SK-N-SH (cell line): ENCODE measurements at regions not wholly inside any gene's neighbourhood (a gene's known extent, or its start where the extent isn't known, plus 50 kb on each side); places are given as distances from the start of the nearest gene placed in this dataset.

Source experiments
- CTCF ChIA-PET: fragments of 300-600, 350-600 bp; formaldehyde crosslinking; extraction: SDS; loops from one replicate; lab custom pipeline; 2021; lab: Yijun Ruan, JAX
- POLR2A ChIA-PET: fragments of 350-600 bp; sonication (Branson Sonifier 250); formaldehyde crosslinking; extraction: SDS; loops from one replicate; lab custom pipeline; 2020; ENCODE audit warnings: antibody characterized with exemption, inconsistent platforms; lab: Yijun Ruan, JAX
- DNase-seq: peaks from one replicate; pipeline ENCODE4 v3.0.0; 2012
- H2AFZ ChIP-seq: fragments of 200-600 bp; sonication (generic); 2 replicates; pipeline ENCODE4 v1.8.1; 2016; ENCODE audit warnings: antibody characterized with exemption, mild to moderate bottlenecking, low read depth
- H3F3A ChIP-seq: fragments of 200-600 bp; sonication (generic); replicated peaks from 2 replicates; pipeline ENCODE3; 2016; ENCODE audit warnings: antibody characterized with exemption, mild to moderate bottlenecking; ENCODE audit not compliant: insufficient read depth
- H3K27ac ChIP-seq, 2 experiments: fragments of 200-500 bp in 1 of 2; fragments of 200-600 bp in 1 of 2; sonication (Bioruptor generic) in 1 of 2; sonication (generic), shearing (Covaris generic) in 1 of 2; 2 replicates each; pipeline versions ENCODE4 v1.5.1 to v1.6.1; 2014 to 2016; ENCODE audit warnings: low read depth in 2 of 2, inconsistent platforms in 1 of 2, low read length in 1 of 2, mild to moderate bottlenecking in 1 of 2, mixed read lengths in 1 of 2
- H3K27me3 ChIP-seq: fragments of 200-600 bp; sonication (generic), shearing (Covaris generic); 2 replicates; pipeline ENCODE4 v1.6.1; 2016; ENCODE audit warnings: mixed run types; ENCODE audit not compliant: insufficient read depth
- H3K36me3 ChIP-seq, 2 experiments: fragments of 200-500 bp in 1 of 2; fragments of 200-600 bp in 1 of 2; sonication (Bioruptor generic) in 1 of 2; sonication (generic) in 1 of 2; replicated peaks in 1 of 2; 2 replicates each; pipeline versions ENCODE3 to v1.5.1; 2014 to 2016; ENCODE audit warnings: low read length in 1 of 2, mild to moderate bottlenecking in 1 of 2; ENCODE audit not compliant: insufficient read depth in 2 of 2, control insufficient read depth in 1 of 2
- H3K4me1 ChIP-seq, 2 experiments: fragments of 200-500 bp in 1 of 2; fragments of 200-600 bp in 1 of 2; sonication (Bioruptor generic) in 1 of 2; sonication (generic), shearing (Covaris generic) in 1 of 2; 2 replicates each; pipeline versions ENCODE4 v1.5.1 to v1.6.1; 2014 to 2016; ENCODE audit warnings: low read depth in 1 of 2, low read length in 1 of 2, mixed run types in 1 of 2; ENCODE audit not compliant: insufficient read depth in 2 of 2, control insufficient read depth in 1 of 2
- H3K4me2 ChIP-seq: fragments of 200-600 bp; sonication (generic), shearing (Covaris generic); 2 replicates; pipeline ENCODE4 v1.6.1; 2017; ENCODE audit warnings: mixed run types
- H3K4me3 ChIP-seq, 2 experiments: fragments of 200-500 bp in 1 of 2; fragments of 200-600 bp in 1 of 2; sonication (Bioruptor generic) in 1 of 2; sonication (generic), shearing (Covaris generic) in 1 of 2; 2 replicates each; pipeline versions ENCODE4 v1.5.1 to v1.8.1; 2014 to 2016; ENCODE audit warnings: low read depth in 2 of 2, inconsistent platforms in 1 of 2, low read length in 1 of 2, mild to moderate bottlenecking in 1 of 2, mixed read lengths in 1 of 2, moderate library complexity in 1 of 2
- H3K79me2 ChIP-seq: fragments of 200-600 bp; sonication (generic); 2 replicates; pipeline ENCODE4 v1.8.1; 2017; ENCODE audit warnings: mild to moderate bottlenecking; ENCODE audit not compliant: insufficient read depth
- H3K9ac ChIP-seq: fragments of 200-600 bp; sonication (generic); 2 replicates; pipeline ENCODE4 v1.6.1; 2017; ENCODE audit warnings: mixed run types
- H3K9me2 ChIP-seq: fragments of 200-600 bp; sonication (generic); 2 replicates; pipeline ENCODE4 v1.6.1; 2017; ENCODE audit warnings: mixed run types
- H3K9me3 ChIP-seq: fragments of 200-600 bp; sonication (generic); 2 replicates; pipeline ENCODE4 v1.6.1; 2017; ENCODE audit warnings: mixed run types, mild to moderate bottlenecking, moderate library complexity
- H4K20me1 ChIP-seq: fragments of 200-600 bp; sonication (generic); 2 replicates; pipeline ENCODE4 v1.6.1; 2017; ENCODE audit warnings: mild to moderate bottlenecking, mixed run types; ENCODE audit not compliant: insufficient read depth
- GABPA ChIP-seq: IDR thresholded peaks from 2 replicates; pipeline ENCODE4 v1.4.0; 2012; ENCODE audit warnings: low read depth, mild to moderate bottlenecking
- GATA2 ChIP-seq: sonication (generic); formaldehyde crosslinking; IDR thresholded peaks from 2 replicates; pipeline ENCODE4 v1.5.0; 2020; ENCODE audit warnings: mild to moderate bottlenecking, missing genetic modification reagents
- MXI1 ChIP-seq: IDR thresholded peaks from 2 replicates; pipeline ENCODE4 v1.6.1; 2012; ENCODE audit warnings: mild to moderate bottlenecking, low read depth, low read length, improper control_type of control experiment
- RFX5 ChIP-seq: IDR thresholded peaks from 2 replicates; pipeline ENCODE4 v1.6.1; 2012; ENCODE audit warnings: mild to moderate bottlenecking, improper control_type of control experiment, low read length
- TAF1 ChIP-seq: IDR thresholded peaks from 2 replicates; pipeline ENCODE4 v1.6.1; 2012; ENCODE audit warnings: low read depth, mild to moderate bottlenecking, low read length, moderate library complexity, borderline replicate concordance
- TF ChIP-seq, protein P1 (sequence below): IDR thresholded peaks from 2 replicates; pipeline ENCODE4 v1.4.0; 2012; ENCODE audit warnings: low read depth, borderline replicate concordance
- TF ChIP-seq, protein P2 (sequence below): IDR thresholded peaks from 2 replicates; pipeline ENCODE4 v1.6.1; 2012; ENCODE audit warnings: mild to moderate bottlenecking, low read depth, low read length, moderate library complexity
- TF ChIP-seq, protein P3 (sequence below): IDR thresholded peaks from 2 replicates; pipeline ENCODE4 v1.4.0; 2012; ENCODE audit warnings: low read depth
- TF ChIP-seq, protein P4 (sequence below): fragments of 150-350 bp; IDR thresholded peaks from 2 replicates; pipeline ENCODE4 v1.6.1; 2016; ENCODE audit warnings: mild to moderate bottlenecking, low read depth, low read length

DNA sequence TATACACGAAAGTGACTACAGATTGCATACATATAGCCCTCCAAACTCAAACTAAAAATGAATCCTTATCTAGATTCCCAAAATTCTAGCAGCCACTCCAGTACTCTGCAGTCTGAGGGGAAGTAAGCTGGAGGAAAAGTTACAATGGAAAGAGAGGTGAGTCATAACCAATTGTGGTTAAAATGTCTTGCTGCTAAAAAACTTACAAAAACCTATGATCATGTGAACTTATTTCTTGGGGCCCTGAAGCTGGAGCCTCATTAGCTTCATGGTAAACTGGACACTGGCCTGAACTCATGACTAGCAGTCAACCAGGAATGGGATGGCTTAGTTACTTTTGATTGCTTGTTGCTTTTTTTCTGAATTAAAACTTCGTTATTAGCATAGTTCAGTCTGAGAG, 175.9 kb downstream of the SLC4A3 start (continued):
- TF ChIP-seq, protein P1, sequence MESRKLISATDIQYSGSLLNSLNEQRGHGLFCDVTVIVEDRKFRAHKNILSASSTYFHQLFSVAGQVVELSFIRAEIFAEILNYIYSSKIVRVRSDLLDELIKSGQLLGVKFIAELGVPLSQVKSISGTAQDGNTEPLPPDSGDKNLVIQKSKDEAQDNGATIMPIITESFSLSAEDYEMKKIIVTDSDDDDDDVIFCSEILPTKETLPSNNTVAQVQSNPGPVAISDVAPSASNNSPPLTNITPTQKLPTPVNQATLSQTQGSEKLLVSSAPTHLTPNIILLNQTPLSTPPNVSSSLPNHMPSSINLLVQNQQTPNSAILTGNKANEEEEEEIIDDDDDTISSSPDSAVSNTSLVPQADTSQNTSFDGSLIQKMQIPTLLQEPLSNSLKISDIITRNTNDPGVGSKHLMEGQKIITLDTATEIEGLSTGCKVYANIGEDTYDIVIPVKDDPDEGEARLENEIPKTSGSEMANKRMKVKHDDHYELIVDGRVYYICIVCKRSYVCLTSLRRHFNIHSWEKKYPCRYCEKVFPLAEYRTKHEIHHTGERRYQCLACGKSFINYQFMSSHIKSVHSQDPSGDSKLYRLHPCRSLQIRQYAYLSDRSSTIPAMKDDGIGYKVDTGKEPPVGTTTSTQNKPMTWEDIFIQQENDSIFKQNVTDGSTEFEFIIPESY = no peak
- TF ChIP-seq GABPA (no peak), MXI1 (no peak), GATA2 (CRISPR knock-in tag) (no peak), TAF1 (no peak)
- TF ChIP-seq, protein P2, sequence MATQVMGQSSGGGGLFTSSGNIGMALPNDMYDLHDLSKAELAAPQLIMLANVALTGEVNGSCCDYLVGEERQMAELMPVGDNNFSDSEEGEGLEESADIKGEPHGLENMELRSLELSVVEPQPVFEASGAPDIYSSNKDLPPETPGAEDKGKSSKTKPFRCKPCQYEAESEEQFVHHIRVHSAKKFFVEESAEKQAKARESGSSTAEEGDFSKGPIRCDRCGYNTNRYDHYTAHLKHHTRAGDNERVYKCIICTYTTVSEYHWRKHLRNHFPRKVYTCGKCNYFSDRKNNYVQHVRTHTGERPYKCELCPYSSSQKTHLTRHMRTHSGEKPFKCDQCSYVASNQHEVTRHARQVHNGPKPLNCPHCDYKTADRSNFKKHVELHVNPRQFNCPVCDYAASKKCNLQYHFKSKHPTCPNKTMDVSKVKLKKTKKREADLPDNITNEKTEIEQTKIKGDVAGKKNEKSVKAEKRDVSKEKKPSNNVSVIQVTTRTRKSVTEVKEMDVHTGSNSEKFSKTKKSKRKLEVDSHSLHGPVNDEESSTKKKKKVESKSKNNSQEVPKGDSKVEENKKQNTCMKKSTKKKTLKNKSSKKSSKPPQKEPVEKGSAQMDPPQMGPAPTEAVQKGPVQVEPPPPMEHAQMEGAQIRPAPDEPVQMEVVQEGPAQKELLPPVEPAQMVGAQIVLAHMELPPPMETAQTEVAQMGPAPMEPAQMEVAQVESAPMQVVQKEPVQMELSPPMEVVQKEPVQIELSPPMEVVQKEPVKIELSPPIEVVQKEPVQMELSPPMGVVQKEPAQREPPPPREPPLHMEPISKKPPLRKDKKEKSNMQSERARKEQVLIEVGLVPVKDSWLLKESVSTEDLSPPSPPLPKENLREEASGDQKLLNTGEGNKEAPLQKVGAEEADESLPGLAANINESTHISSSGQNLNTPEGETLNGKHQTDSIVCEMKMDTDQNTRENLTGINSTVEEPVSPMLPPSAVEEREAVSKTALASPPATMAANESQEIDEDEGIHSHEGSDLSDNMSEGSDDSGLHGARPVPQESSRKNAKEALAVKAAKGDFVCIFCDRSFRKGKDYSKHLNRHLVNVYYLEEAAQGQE = no peak
- TF ChIP-seq, protein P3, sequence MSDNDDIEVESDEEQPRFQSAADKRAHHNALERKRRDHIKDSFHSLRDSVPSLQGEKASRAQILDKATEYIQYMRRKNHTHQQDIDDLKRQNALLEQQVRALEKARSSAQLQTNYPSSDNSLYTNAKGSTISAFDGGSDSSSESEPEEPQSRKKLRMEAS = no peak

DNA sequence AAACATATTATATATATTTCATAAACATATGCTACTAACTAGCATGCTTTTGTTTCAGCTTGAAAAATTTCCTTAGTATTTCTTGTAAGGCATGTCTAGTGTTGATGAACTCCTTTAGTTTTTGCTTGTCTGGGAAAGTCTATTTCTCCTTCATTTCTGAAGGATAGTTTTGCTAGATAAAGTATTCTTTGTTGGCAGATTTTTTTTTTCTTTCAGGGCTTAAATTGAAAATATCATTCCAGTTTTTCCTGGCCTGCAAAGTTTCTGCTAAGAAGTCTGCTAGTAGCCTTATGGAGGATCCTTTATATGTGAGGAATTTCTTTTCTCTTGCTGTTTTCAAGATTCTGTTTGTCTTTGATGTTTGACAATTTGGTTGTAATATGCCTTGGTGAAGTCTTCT, 183.5 kb downstream of the SLC4A3 start:
- Histone ChIP-seq H3K27me3 (no peaks in the 10 kb centered on the region), H3F3A (no peaks in the 10 kb centered on the region), H3K4me1 (no peaks in the 10 kb centered on the region), H3K79me2 (no peaks in the 10 kb centered on the region), H4K20me1 (no peaks in the 10 kb centered on the region), H3K9ac (no peak overlapping the region), H3K9me2 (no peaks in the 10 kb centered on the region), H3K36me3 (no peaks in the 10 kb centered on the region), H3K27ac (no peak overlapping the region), H3K4me3 (no peak overlapping the region), H2AFZ (no peak overlapping the region), H3K4me2 (no peak overlapping the region), H3K9me3 (no peaks in the 10 kb centered on the region)
- CTCF ChIA-PET = interaction anchor here (1.0 kb wide), 1 partner anchor 26 kb away, joined by 3 read pairs; no protein-coding TSS in a partner anchor
- DNase-seq = no peak
- TF ChIP-seq RFX5 = no peak
- TF ChIP-seq, protein P4, sequence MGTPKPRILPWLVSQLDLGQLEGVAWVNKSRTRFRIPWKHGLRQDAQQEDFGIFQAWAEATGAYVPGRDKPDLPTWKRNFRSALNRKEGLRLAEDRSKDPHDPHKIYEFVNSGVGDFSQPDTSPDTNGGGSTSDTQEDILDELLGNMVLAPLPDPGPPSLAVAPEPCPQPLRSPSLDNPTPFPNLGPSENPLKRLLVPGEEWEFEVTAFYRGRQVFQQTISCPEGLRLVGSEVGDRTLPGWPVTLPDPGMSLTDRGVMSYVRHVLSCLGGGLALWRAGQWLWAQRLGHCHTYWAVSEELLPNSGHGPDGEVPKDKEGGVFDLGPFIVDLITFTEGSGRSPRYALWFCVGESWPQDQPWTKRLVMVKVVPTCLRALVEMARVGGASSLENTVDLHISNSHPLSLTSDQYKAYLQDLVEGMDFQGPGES = no peak
- TF ChIP-seq, protein P2 = no peak
- POLR2A ChIA-PET = no interaction called here
